ENCODE measurements at regions not wholly inside any gene's neighbourhood (a gene's known extent, or its start where the extent isn't known, plus 50 kb on each side); places are given as distances from the start of the nearest gene placed in this dataset.

- DNase-seq (ENCODE audit: low spot score): no peak
- no peak for TF ChIP-seq CTCF (IDR thresholded peaks at IDR 0.05; ENCODE audit: borderline replicate concordance, control extremely low read depth, extremely low read depth, insufficient read depth, missing control alignments)
- in situ Hi-C loops (cut with MboI; ENCODE audit: low sequenced_read_pairs, unreplicated experiment): no loop called here
Observed at GRCh38 chr9:2493109-2493508, 128.5 kb upstream of the VLDLR start.

- TF ChIP-seq CTCF (IDR thresholded peaks at IDR 0.05; ENCODE audit: borderline replicate concordance, control extremely low read depth, extremely low read depth, insufficient read depth, missing control alignments): no peak
- no peak for DNase-seq (ENCODE audit: low spot score)
- in situ Hi-C loops (cut with MboI; ENCODE audit: low sequenced_read_pairs, unreplicated experiment): no loop called here
Observed at GRCh38 chr9:2493529-2493928, 128.1 kb upstream of the VLDLR start.

GRCh38 chr9:2494562-2494961 is 127.0 kb upstream of the VLDLR start:
- TF ChIP-seq CTCF (IDR thresholded peaks at IDR 0.05; ENCODE audit: borderline replicate concordance, control extremely low read depth, extremely low read depth, insufficient read depth, missing control alignments): no peak
- in situ Hi-C loops (cut with MboI; ENCODE audit: low sequenced_read_pairs, unreplicated experiment): no loop called here
- DNase-seq (ENCODE audit: low spot score): no peak

GRCh38 chr9:2495221-2496005 is 126.2 kb upstream of the VLDLR start:
- DNase-seq (ENCODE audit: low spot score): no peak
- in situ Hi-C loops (cut with MboI; ENCODE audit: low sequenced_read_pairs, unreplicated experiment): no loop called here
- TF ChIP-seq CTCF (IDR thresholded peaks at IDR 0.05; ENCODE audit: borderline replicate concordance, control extremely low read depth, extremely low read depth, insufficient read depth, missing control alignments): no peak

DNA sequence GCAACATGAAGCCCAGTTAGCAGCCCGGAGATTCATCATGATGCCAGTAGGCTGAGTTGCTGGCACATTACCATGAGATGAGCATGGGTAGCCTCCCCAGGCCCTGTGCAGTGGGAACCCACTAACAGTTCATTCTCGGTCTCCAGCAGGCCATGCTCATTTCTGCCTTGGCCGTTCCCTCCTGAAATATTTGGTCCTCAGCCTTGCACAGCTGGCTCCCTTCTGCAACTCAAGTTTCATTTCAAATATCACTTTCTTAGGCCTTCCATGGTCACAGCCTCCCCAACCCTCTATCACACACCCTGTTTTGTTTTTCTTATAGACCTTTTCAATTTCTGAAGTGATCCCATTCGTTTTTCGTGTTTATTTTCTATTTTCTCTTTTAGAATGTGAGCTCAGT is 125.4 kb upstream of the VLDLR start:
- in situ Hi-C loops (cut with MboI; ENCODE audit: low sequenced_read_pairs, unreplicated experiment): no loop called here
- no peak for TF ChIP-seq CTCF (IDR thresholded peaks at IDR 0.05; ENCODE audit: borderline replicate concordance, control extremely low read depth, extremely low read depth, insufficient read depth, missing control alignments)
- DNase-seq (ENCODE audit: low spot score): no peak

GRCh38 chr9:2496934-2497333 is 124.7 kb upstream of the VLDLR start:
- no peak for TF ChIP-seq CTCF (IDR thresholded peaks at IDR 0.05; ENCODE audit: borderline replicate concordance, control extremely low read depth, extremely low read depth, insufficient read depth, missing control alignments)
- no peak for DNase-seq (ENCODE audit: low spot score)
- in situ Hi-C loops (cut with MboI; ENCODE audit: low sequenced_read_pairs, unreplicated experiment): no loop called here

Data from GM13976 (cell line).